ENCODE measurements at regions not wholly inside any gene's neighbourhood (a gene's known extent, or its start where the extent isn't known, plus 50 kb on each side); places are given as distances from the start of the nearest gene placed in this dataset.

GRCh38 chr14:86414146-86414545 lies 884.2 kb downstream of the FLRT2 start:
- H3K27me3 ChIP-seq (replicated peaks in 1 of 2; ENCODE audit: control insufficient read depth in 2 of 2, insufficient read depth in 2 of 2, low read length in 1 of 2): no peaks in the 10 kb centered on the region
- SMC1A ChIA-PET (ENCODE audit: uncharacterized antibody, unreplicated experiment): no interaction called here
- no peak overlapping the region for H3K27ac ChIP-seq (ENCODE audit: control insufficient read depth, insufficient read depth)
- POLR2A ChIA-PET: no interaction called here
- FAIRE-seq: no peak
- TF ChIP-seq TCF7 (IDR thresholded peaks at IDR 0.05; ENCODE audit: borderline replicate concordance) (no peak), ZBED1 (IDR thresholded peaks at IDR 0.05; ENCODE audit: borderline replicate concordance) (no peak), TCF12 (IDR thresholded peaks at IDR 0.05; ENCODE audit: low read depth, low read length) (no peak), IKZF1 (conservative IDR thresholded peaks at IDR 0.05) (no peak), HDAC2 (IDR thresholded peaks at IDR 0.05) (no peak), ZNF384 (IDR thresholded peaks at IDR 0.05; ENCODE audit: borderline replicate concordance, low read depth, low read length) (no peak), RAD51 (IDR thresholded peaks at IDR 0.05) (no peak), NFXL1 (IDR thresholded peaks at IDR 0.05; ENCODE audit: borderline replicate concordance) (no peak), ZNF687 (IDR thresholded peaks at IDR 0.05) (no peak), HDGF (IDR thresholded peaks at IDR 0.05) (no peak), KAT2A (conservative IDR thresholded peaks at IDR 0.05; ENCODE audit: control insufficient read depth, low read depth, low read length) (no peak), ZNF592 (IDR thresholded peaks at IDR 0.05) (no peak), JUND (IDR thresholded peaks at IDR 0.05; ENCODE audit: low read depth, low read length) (no peak), DPF2 (IDR thresholded peaks at IDR 0.05) (no peak), SIX5 (IDR thresholded peaks at IDR 0.05; ENCODE audit: low read depth, low read length, severe bottlenecking) (no peak), BCL11A (IDR thresholded peaks at IDR 0.05; ENCODE audit: low read depth, low read length) (no peak)
- CTCF ChIA-PET: no interaction called here
- no TSS peak for BruUV-seq (replicated peaks)
- no peak overlapping the region for H3K4me3 ChIP-seq
- no peaks in the 10 kb centered on the region for H4K20me1 ChIP-seq (ENCODE audit: control insufficient read depth, insufficient read depth)
- no peaks in the 10 kb centered on the region for H3K36me3 ChIP-seq (ENCODE audit: control insufficient read depth in 2 of 2, insufficient read depth in 2 of 2, low read length in 1 of 2)
- RAD21 ChIA-PET (ENCODE audit: unreplicated experiment): no interaction called here
- H2AFZ ChIP-seq (ENCODE audit: control insufficient read depth, low read depth, low read length): no peak overlapping the region
- H3K4me2 ChIP-seq (ENCODE audit: control insufficient read depth, insufficient read depth): no peak overlapping the region
- intact Hi-C loops (cut with micrococcal nuclease; ENCODE audit: unreplicated experiment) (no loop called here), in situ Hi-C loops (cut with MboI) (no loop called here)
- 41% methylated on average over 1 of the region's 1 CpG for WGBS (ENCODE audit: insufficient coverage, insufficient replicate concordance, low lambda C conversion rate, missing lambda C conversion rate)
- H3K79me2 ChIP-seq (ENCODE audit: control insufficient read depth, insufficient read depth, low read length): no peaks in the 10 kb centered on the region
- H3K9ac ChIP-seq (ENCODE audit: control insufficient read depth, insufficient read depth, low read length): no peak overlapping the region
- no peaks in the 10 kb centered on the region for H3K4me1 ChIP-seq (ENCODE audit: control insufficient read depth, insufficient read depth, low read length)
- ATAC-seq: no peak
- DNase-seq (ENCODE audit: low read depth, low spot score): no peak
- no peaks in the 10 kb centered on the region for H3K9me3 ChIP-seq (replicated peaks; ENCODE audit: control insufficient read depth, insufficient read depth, low read length)
